HEK293 (cell line): ENCODE measurements at regions not wholly inside any gene's neighbourhood (a gene's known extent, or its start where the extent isn't known, plus 50 kb on each side); places are given as distances from the start of the nearest gene placed in this dataset.

Source experiments
- CTCF ChIA-PET: fragments of 350-600 bp; formaldehyde crosslinking; extraction: SDS; loops from one replicate; lab custom pipeline; 2021; ENCODE audit warnings: antibody characterized with exemption; lab: Yijun Ruan, JAX
- POLR2A ChIA-PET: fragments of 300-600 bp; formaldehyde crosslinking; extraction: SDS; loops from one replicate; lab custom pipeline; 2020; ENCODE audit warnings: antibody characterized with exemption, inconsistent platforms; lab: Yijun Ruan, JAX
- H3K27ac ChIP-seq: fragments of 200-500 bp; sonication (Bioruptor generic); 2 replicates; pipeline ENCODE4 v1.5.1; 2014; ENCODE audit warnings: low read depth, low read length, control low read depth, inconsistent platforms; ENCODE audit errors: extremely low read depth
- H3K36me3 ChIP-seq, 2 experiments: fragments of 200-500 bp in 1 of 2; sonication (Bioruptor generic) in 1 of 2; 1 replicate in 1 of 2; 2 replicates in 1 of 2; pipeline ENCODE4 v1.5.1; 2014 to 2017; ENCODE audit warnings: inconsistent platforms in 2 of 2, low read length in 2 of 2; ENCODE audit not compliant: control insufficient read depth in 2 of 2, insufficient read depth in 1 of 2
- H3K4me1 ChIP-seq: fragments of 200-500 bp; sonication (Bioruptor generic); 2 replicates; pipeline ENCODE4 v1.5.1; 2014; ENCODE audit warnings: mild to moderate bottlenecking, low read length, inconsistent platforms; ENCODE audit not compliant: control insufficient read depth, insufficient read depth
- H3K4me3 ChIP-seq: 2 replicates; pipeline ENCODE4 v1.5.1; 2011; ENCODE audit warnings: low read depth, mild to moderate bottlenecking, control low read depth, low read length, moderate library complexity
- H3K9me3 ChIP-seq: fragments of 200-500 bp; sonication (Bioruptor generic); 2 replicates; pipeline ENCODE4 v1.5.1; 2014; ENCODE audit warnings: low read depth, low read length, inconsistent platforms; ENCODE audit not compliant: control insufficient read depth, insufficient read depth
- HOXA7 ChIP-seq: sonication (generic); formaldehyde crosslinking; IDR thresholded peaks from 2 replicates; pipeline ENCODE4 v1.8.1; 2022; ENCODE audit warnings: missing genetic modification reagents, borderline replicate concordance
- HOXD13 ChIP-seq: sonication (generic); formaldehyde crosslinking; IDR thresholded peaks from 2 replicates; pipeline ENCODE4 v1.8.0; 2022; ENCODE audit warnings: missing genetic modification reagents, borderline replicate concordance
- KLF9 ChIP-seq: fragments of 450-650 bp; formaldehyde crosslinking; IDR thresholded peaks from 2 replicates; pipeline ENCODE4 v1.5.1; 2016; ENCODE audit warnings: missing biosample characterization, missing genetic modification characterization, low read depth
- YY1 ChIP-seq: fragments of 450-650 bp; formaldehyde crosslinking; IDR thresholded peaks from 2 replicates; pipeline ENCODE4 v1.5.1; 2018; ENCODE audit warnings: missing biosample characterization, missing genetic modification characterization
- ZBTB10 ChIP-seq: fragments of 450-650 bp; formaldehyde crosslinking; IDR thresholded peaks from 2 replicates; pipeline ENCODE4 v1.5.1; 2016; ENCODE audit warnings: missing biosample characterization, missing genetic modification characterization
- ZBTB48 ChIP-seq: fragments of 450-650 bp; formaldehyde crosslinking; IDR thresholded peaks from 2 replicates; pipeline ENCODE4 v1.5.1; 2016; ENCODE audit warnings: missing biosample characterization, missing genetic modification characterization
- ZFP69B ChIP-seq: fragments of 450-650 bp; formaldehyde crosslinking; IDR thresholded peaks from 2 replicates; pipeline ENCODE4 v1.5.1; 2016; ENCODE audit warnings: missing biosample characterization, missing genetic modification characterization
- ZNF138 ChIP-seq: fragments of 450-650 bp; formaldehyde crosslinking; IDR thresholded peaks from 2 replicates; pipeline ENCODE4 v1.5.1; 2016; ENCODE audit warnings: missing biosample characterization, missing genetic modification characterization, borderline replicate concordance
- ZNF140 ChIP-seq: fragments of 450-650 bp; formaldehyde crosslinking; IDR thresholded peaks from 2 replicates; pipeline ENCODE4 v1.5.1; 2016; ENCODE audit warnings: missing biosample characterization, missing genetic modification characterization
- ZNF146 ChIP-seq: fragments of 450-650 bp; formaldehyde crosslinking; IDR thresholded peaks from 2 replicates; pipeline ENCODE4 v1.5.1; 2016; ENCODE audit warnings: missing biosample characterization, missing genetic modification characterization
- ZNF175 ChIP-seq: fragments of 450-650 bp; formaldehyde crosslinking; IDR thresholded peaks from 2 replicates; pipeline ENCODE4 v1.5.1; 2016; ENCODE audit warnings: missing biosample characterization, missing genetic modification characterization
- ZNF24 ChIP-seq: fragments of 450-650 bp; formaldehyde crosslinking; IDR thresholded peaks from 2 replicates; pipeline ENCODE4 v1.5.1; 2016; ENCODE audit warnings: missing biosample characterization, missing genetic modification characterization
- ZNF26 ChIP-seq: fragments of 450-650 bp; formaldehyde crosslinking; IDR thresholded peaks from 2 replicates; pipeline ENCODE4 v1.5.1; 2016; ENCODE audit warnings: missing biosample characterization, missing genetic modification characterization
- ZNF311 ChIP-seq: fragments of 450-650 bp; formaldehyde crosslinking; IDR thresholded peaks from 2 replicates; pipeline ENCODE4 v1.5.1; 2017; ENCODE audit warnings: missing biosample characterization, missing genetic modification characterization, borderline replicate concordance
- ZNF449 ChIP-seq: fragments of 450-650 bp; formaldehyde crosslinking; IDR thresholded peaks from 2 replicates; pipeline ENCODE4 v1.5.1; 2017; ENCODE audit warnings: missing biosample characterization, mild to moderate bottlenecking, missing genetic modification characterization, moderate library complexity
- ZNF514 ChIP-seq: fragments of 450-650 bp; formaldehyde crosslinking; IDR thresholded peaks from 2 replicates; pipeline ENCODE4 v1.5.1; 2016; ENCODE audit warnings: missing biosample characterization, missing genetic modification characterization
- ZNF521 ChIP-seq: fragments of 450-650 bp; formaldehyde crosslinking; IDR thresholded peaks from 2 replicates; pipeline ENCODE4 v1.5.1; 2017; ENCODE audit warnings: missing biosample characterization, mild to moderate bottlenecking, missing genetic modification characterization
- ZNF548 ChIP-seq: fragments of 450-650 bp; formaldehyde crosslinking; IDR thresholded peaks from 2 replicates; pipeline ENCODE4 v1.5.1; 2016; ENCODE audit warnings: missing biosample characterization, missing genetic modification characterization
- ZNF837 ChIP-seq: fragments of 450-650 bp; formaldehyde crosslinking; IDR thresholded peaks from 2 replicates; pipeline ENCODE4 v1.5.1; 2016; ENCODE audit warnings: missing biosample characterization, missing genetic modification characterization
- ZSCAN30 ChIP-seq: fragments of 450-650 bp; IDR thresholded peaks from 2 replicates; pipeline ENCODE4 v1.5.1; 2018; ENCODE audit warnings: missing biosample characterization, mild to moderate bottlenecking, missing genetic modification characterization, moderate library complexity
- ZSCAN5A ChIP-seq: fragments of 450-650 bp; formaldehyde crosslinking; IDR thresholded peaks from 2 replicates; pipeline ENCODE4 v1.5.1; 2016; ENCODE audit warnings: missing biosample characterization, missing genetic modification characterization

GRCh38 chr7:46494028-46494427 lies 573.0 kb upstream of the IGFBP3 start:
- CTCF ChIA-PET, result no interaction called here
- H3K4me1 ChIP-seq, result no peaks in the 10 kb centered on the region
- H3K9me3 ChIP-seq, result no peaks in the 10 kb centered on the region
- POLR2A ChIA-PET, result no interaction called here
- TF ChIP-seq HOXA7 (no peak), YY1 (tag by site-specific recombination) (no peak), ZNF146 (tag by site-specific recombination) (no peak), ZNF175 (tag by site-specific recombination) (no peak), KLF9 (tag by site-specific recombination) (no peak), ZNF514 (tag by site-specific recombination) (no peak), ZBTB48 (tag by site-specific recombination) (no peak), ZFP69B (tag by site-specific recombination) (no peak), ZNF548 (tag by site-specific recombination) (no peak), HOXD13 (CRISPR knock-in tag) (no peak), ZSCAN5A (no peak), ZNF521 (tag by site-specific recombination) (no peak), ZNF837 (no peak), ZNF449 (tag by site-specific recombination) (no peak), ZNF311 (no peak), ZNF26 (tag by site-specific recombination) (no peak), ZBTB10 (no peak), ZNF24 (tag by site-specific recombination) (no peak)
- H3K4me3 ChIP-seq, result no peak overlapping the region
- no peaks in the 10 kb centered on the region for H3K36me3 ChIP-seq
- no peak overlapping the region for H3K27ac ChIP-seq

- no peaks in the 10 kb centered on the region for H3K36me3 ChIP-seq
- TF ChIP-seq ZNF140 (tag by site-specific recombination) (no peak), ZNF138 (tag by site-specific recombination) (no peak), ZSCAN30 (tag by site-specific recombination) (no peak)
- ChIA-PET CTCF (no interaction called here), POLR2A (no interaction called here)
- no peaks in the 10 kb centered on the region for H3K9me3 ChIP-seq
- H3K4me1 ChIP-seq, result no peaks in the 10 kb centered on the region
- no peak overlapping the region for H3K4me3 ChIP-seq
- no peak overlapping the region for H3K27ac ChIP-seq
Observed at GRCh38 chr7:46493196-46493595, 572.1 kb upstream of the IGFBP3 start.
